ENCODE measurements at regions not wholly inside any gene's neighbourhood (a gene's known extent, or its start where the extent isn't known, plus 50 kb on each side); places are given as distances from the start of the nearest gene placed in this dataset.

- TF ChIP-seq CTCF (IDR thresholded peaks at IDR 0.05; ENCODE audit: low read depth, low read length), result no peak
- no peak for TF ChIP-seq EZH2phosphoT487 (IDR thresholded peaks at IDR 0.05; ENCODE audit: low read depth)
Observed at GRCh38 chr3:162217647-162218046, 721.0 kb downstream of the OTOL1 start.

All from OCI-LY3 (cell line).